DND-41 (cell line): ENCODE measurements at regions not wholly inside any gene's neighbourhood (a gene's known extent, or its start where the extent isn't known, plus 50 kb on each side); places are given as distances from the start of the nearest gene placed in this dataset.

Source experiments
- ATAC-seq: fragments of 200-7000 bp; cut with Tn5 transposase; 3 replicates; pipeline ENCODE4 v1.9.1; 2021; ENCODE audit warnings: low read depth; ENCODE audit not compliant: insufficient read depth
- DNase-seq: peaks from one replicate; pipeline ENCODE4 v3.0.0-alpha.2; 2020
- H2AFZ ChIP-seq: 2 replicates; pipeline ENCODE4 v1.6.0; 2012; ENCODE audit warnings: low read depth, low read length
- H3K27ac ChIP-seq: 2 replicates; pipeline ENCODE4 v1.5.1; 2012; ENCODE audit warnings: low read length, inconsistent platforms
- H3K27me3 ChIP-seq: fragments of 200-600 bp; sonication (generic); 2 replicates; pipeline ENCODE4 v1.6.0; 2012; ENCODE audit warnings: low read length, mild to moderate bottlenecking, inconsistent platforms; ENCODE audit not compliant: insufficient read depth, poor library complexity
- H3K36me3 ChIP-seq: 2 replicates; pipeline ENCODE4 v1.5.1; 2012; ENCODE audit warnings: low read length, inconsistent platforms; ENCODE audit not compliant: insufficient read depth
- H3K4me1 ChIP-seq: 2 replicates; pipeline ENCODE4 v1.5.1; 2012; ENCODE audit warnings: mild to moderate bottlenecking, low read length; ENCODE audit not compliant: insufficient read depth
- H3K4me2 ChIP-seq: 2 replicates; pipeline ENCODE4 v1.6.0; 2012; ENCODE audit warnings: mild to moderate bottlenecking, moderate library complexity, low read length, inconsistent platforms; ENCODE audit not compliant: insufficient read depth
- H3K4me3 ChIP-seq, 2 experiments: fragments of 200-600 bp in 1 of 2; shearing (Covaris generic) in 1 of 2; 2 replicates each; pipeline ENCODE4 v1.5.1; 2012 to 2016; ENCODE audit warnings: inconsistent platforms in 2 of 2, low read length in 2 of 2, mild to moderate bottlenecking in 2 of 2, low read depth in 1 of 2, moderate library complexity in 1 of 2
- H3K79me2 ChIP-seq: 2 replicates; pipeline ENCODE4 v1.6.0; 2012; ENCODE audit warnings: low read length, inconsistent platforms; ENCODE audit not compliant: insufficient read depth
- H3K9ac ChIP-seq: 2 replicates; pipeline ENCODE4 v1.6.0; 2012; ENCODE audit warnings: low read depth, mild to moderate bottlenecking, inconsistent platforms, low read length, moderate library complexity
- H3K9me3 ChIP-seq: 2 replicates; pipeline ENCODE4 v1.5.1; 2012; ENCODE audit warnings: low read length, moderate library complexity, mild to moderate bottlenecking, inconsistent platforms; ENCODE audit not compliant: insufficient read depth, severe bottlenecking
- H4K20me1 ChIP-seq: 2 replicates; pipeline ENCODE4 v1.6.0; 2012; ENCODE audit warnings: low read length; ENCODE audit not compliant: insufficient read depth
- EZH2 ChIP-seq: IDR thresholded peaks from 3 replicates; pipeline ENCODE4 v1.6.1; 2012; ENCODE audit warnings: borderline replicate concordance, low read depth, mild to moderate bottlenecking, moderate library complexity, low read length, inconsistent platforms; ENCODE audit not compliant: severe bottlenecking
- TF ChIP-seq, protein P1 (sequence below): IDR thresholded peaks from 2 replicates; pipeline ENCODE4 v1.5.1; 2012; ENCODE audit warnings: borderline replicate concordance, low read length, moderate library complexity, mild to moderate bottlenecking; ENCODE audit not compliant: poor library complexity, severe bottlenecking; ENCODE audit errors: extremely low read depth

DNA sequence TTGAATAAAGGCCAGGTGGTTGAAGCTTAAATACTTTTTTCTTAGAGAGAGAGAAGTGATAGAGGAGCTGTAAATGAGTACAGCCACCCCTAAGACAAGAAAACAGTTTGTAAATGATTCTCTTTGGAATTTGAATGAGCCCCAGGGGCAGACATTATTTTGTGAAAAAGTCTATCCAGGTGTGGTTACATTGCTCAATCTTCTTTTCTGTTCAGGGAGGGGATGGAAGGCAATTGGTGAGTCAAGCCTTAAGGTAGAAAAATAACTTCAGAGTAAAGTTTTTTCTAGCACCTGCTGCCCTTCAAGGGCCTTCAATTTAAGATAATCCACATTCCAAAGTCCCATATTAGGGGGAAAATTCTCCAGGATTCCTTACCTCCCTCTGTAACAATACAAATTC, 646.7 kb downstream of the PDHA2 start:
- Histone ChIP-seq H3K27ac (no peak overlapping the region), H3K79me2 (no peaks in the 10 kb centered on the region), H3K4me2 (no peak overlapping the region), H3K36me3 (peaks cover 7% of the 10 kb centered on the region), H2AFZ (no peak overlapping the region), H3K27me3 (no peaks in the 10 kb centered on the region), H3K9ac (no peak overlapping the region), H3K4me3 (no peak overlapping the region), H3K9me3 (peaks cover 30% of the 10 kb centered on the region), H3K4me1 (no peaks in the 10 kb centered on the region), H4K20me1 (no peaks in the 10 kb centered on the region)
- ATAC-seq (no peak), DNase-seq (no peak)
- TF ChIP-seq, protein P1, sequence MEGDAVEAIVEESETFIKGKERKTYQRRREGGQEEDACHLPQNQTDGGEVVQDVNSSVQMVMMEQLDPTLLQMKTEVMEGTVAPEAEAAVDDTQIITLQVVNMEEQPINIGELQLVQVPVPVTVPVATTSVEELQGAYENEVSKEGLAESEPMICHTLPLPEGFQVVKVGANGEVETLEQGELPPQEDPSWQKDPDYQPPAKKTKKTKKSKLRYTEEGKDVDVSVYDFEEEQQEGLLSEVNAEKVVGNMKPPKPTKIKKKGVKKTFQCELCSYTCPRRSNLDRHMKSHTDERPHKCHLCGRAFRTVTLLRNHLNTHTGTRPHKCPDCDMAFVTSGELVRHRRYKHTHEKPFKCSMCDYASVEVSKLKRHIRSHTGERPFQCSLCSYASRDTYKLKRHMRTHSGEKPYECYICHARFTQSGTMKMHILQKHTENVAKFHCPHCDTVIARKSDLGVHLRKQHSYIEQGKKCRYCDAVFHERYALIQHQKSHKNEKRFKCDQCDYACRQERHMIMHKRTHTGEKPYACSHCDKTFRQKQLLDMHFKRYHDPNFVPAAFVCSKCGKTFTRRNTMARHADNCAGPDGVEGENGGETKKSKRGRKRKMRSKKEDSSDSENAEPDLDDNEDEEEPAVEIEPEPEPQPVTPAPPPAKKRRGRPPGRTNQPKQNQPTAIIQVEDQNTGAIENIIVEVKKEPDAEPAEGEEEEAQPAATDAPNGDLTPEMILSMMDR = no peak
- no peak for TF ChIP-seq EZH2

DNA sequence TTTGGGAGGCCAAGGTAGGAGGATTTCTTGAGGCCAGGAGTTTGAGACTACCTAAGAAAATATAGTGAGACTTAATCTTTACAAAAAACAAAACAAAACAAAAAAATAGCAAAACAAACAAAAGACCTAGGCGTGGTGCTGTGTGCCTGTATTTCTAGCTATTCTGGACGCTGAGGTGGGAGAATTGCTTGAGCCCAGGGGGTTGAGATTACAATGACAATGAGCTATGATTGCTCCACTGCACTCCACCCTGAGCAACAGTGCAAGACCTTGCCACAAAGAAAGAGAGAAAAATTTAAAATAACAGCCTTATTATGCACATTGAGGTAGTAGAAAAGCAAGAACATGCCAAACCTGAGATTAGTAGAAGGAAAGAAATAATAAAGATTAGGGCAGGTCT, 657.7 kb downstream of the PDHA2 start:
- Histone ChIP-seq H3K79me2 (no peaks in the 10 kb centered on the region), H4K20me1 (no peaks in the 10 kb centered on the region), H3K4me2 (no peak overlapping the region), H3K9me3 (peaks cover 24% of the 10 kb centered on the region), H3K27me3 (no peaks in the 10 kb centered on the region), H3K36me3 (peaks cover 10% of the 10 kb centered on the region; the same call in 1 of the 2 replicates), H3K9ac (no peak overlapping the region), H2AFZ (no peak overlapping the region), H3K4me1 (no peaks in the 10 kb centered on the region), H3K4me3 (no peak overlapping the region), H3K27ac (no peak overlapping the region)
- no peak for ATAC-seq
- TF ChIP-seq, protein P1 = no peak
- TF ChIP-seq EZH2 = no peak
- no peak for DNase-seq

DNA sequence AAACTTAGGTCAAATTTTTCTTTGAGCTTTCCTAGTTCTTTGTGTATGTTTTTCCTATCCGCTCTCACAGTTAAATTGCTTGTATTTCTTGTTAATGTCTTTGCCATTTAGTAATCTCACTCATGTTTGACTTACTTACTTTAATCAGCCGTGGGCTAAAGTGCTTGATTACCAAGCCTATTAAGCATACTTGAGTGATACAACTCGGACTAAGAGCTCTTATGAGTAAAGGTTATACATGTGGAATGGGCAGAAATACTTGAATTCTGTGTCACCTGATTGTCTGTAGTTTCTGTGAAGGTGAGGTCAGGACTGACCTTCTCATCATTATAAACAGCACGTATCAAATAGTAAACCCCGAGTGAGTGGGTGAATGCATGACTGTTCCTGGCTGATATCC, 664.5 kb downstream of the PDHA2 start:
- H3K4me2 ChIP-seq = no peak overlapping the region
- DNase-seq = no peak
- ATAC-seq = no peak

DNA sequence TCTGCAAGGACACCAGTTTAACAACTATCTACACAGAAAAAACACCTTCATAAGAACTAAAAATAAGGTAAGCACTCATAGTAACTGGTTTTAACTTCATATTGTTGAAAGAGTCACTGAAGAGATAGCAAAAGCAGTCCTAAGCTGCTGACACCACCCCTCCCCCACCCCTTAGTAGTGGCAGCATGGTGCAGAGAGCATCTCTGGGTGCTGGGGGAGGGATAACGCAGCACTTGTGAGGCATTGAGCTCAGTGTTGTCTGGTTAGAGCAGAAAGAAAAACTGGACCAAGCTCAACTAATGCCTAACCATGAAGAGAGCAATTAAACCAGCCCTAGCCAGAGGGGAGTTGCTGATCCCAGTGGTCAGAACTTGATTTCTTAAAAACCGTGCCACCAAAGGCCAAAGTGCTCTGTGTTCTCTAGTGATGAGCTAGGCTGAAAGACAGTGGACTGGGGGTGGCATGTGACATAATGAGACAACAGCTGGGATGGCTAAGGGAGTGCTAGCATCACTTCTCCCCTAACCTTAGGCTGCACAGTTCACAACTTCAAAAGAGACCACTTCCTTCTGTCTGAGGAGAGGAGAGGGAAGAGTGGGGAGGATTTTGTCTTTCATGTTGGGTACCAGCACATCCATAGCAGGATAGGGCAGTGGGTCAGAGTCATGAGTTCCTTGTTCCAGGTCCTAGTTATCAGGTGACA, 669.3 kb downstream of the PDHA2 start:
- Histone ChIP-seq H4K20me1 (no peaks in the 10 kb centered on the region), H3K27ac (peak overlapping the region; percentile 86), H3K27me3 (no peaks in the 10 kb centered on the region), H2AFZ (peak overlapping the region; percentile 56), H3K36me3 (no peaks in the 10 kb centered on the region), H3K4me1 (peaks cover 49% of the 10 kb centered on the region), H3K79me2 (peaks cover 41% of the 10 kb centered on the region), H3K4me2 (peak overlapping the region; percentile 61), H3K9me3 (peaks cover 11% of the 10 kb centered on the region), H3K9ac (peak overlapping the region; percentile 36), H3K4me3 (peak overlapping the region in 1 of 2 experiments; percentile 36; a peak in 2 of 4 replicates)
- TF ChIP-seq, protein P1 = no peak
- TF ChIP-seq EZH2 = no peak
- ATAC-seq (peak; percentile 98), DNase-seq (peak; percentile 81)

More for the DNA sequence above, 664.5 kb downstream of the PDHA2 start:
- H4K20me1 ChIP-seq = no peaks in the 10 kb centered on the region
- H3K27ac ChIP-seq = no peak overlapping the region
- H3K4me1 ChIP-seq = peaks cover 29% of the 10 kb centered on the region
- no peak overlapping the region for H2AFZ ChIP-seq
- H3K9ac ChIP-seq = no peak overlapping the region
- H3K27me3 ChIP-seq = no peaks in the 10 kb centered on the region
- H3K79me2 ChIP-seq = peaks cover 13% of the 10 kb centered on the region
- TF ChIP-seq EZH2 = no peak
- no peak overlapping the region for H3K4me3 ChIP-seq
- no peaks in the 10 kb centered on the region for H3K9me3 ChIP-seq
- H3K36me3 ChIP-seq = no peaks in the 10 kb centered on the region
